ENCODE measurements at regions not wholly inside any gene's neighbourhood (a gene's known extent, or its start where the extent isn't known, plus 50 kb on each side); places are given as distances from the start of the nearest gene placed in this dataset.

DNA sequence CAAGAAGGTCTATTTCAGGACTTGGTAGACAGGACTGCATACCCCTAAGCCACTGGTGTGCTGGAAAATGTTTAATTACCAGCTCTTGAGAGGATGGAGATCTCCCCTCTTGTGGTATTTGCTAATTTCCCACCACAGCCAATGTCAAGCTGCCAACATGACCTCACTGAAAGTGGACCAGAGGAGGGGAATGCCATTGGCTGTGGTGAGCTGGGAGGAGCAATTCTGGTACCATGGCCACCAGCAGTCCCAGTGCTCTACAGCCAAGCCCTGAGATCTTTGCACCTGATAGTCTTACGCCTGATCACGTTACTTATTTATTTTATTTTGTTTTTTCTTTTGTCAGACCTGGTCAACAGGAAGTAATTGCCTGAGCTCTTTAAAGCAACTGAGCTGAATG lies 82.5 kb upstream of the BCL6 start:
- no peaks in the 10 kb centered on the region for H3K4me1 ChIP-seq (ENCODE audit: control insufficient read depth, insufficient read depth, low read length, poor library complexity, severe bottlenecking)
- 100% methylated on average over 2 of the region's 2 CpGs; no CpG with 5 or more reads in 1 of the 2 experiments for WGBS, 2 experiments (ENCODE audit: insufficient coverage in 2 of 2)
- no peaks in the 10 kb centered on the region for H3K9me3 ChIP-seq (ENCODE audit: control insufficient read depth, low read length)
- no peak overlapping the region for H3K27ac ChIP-seq (ENCODE audit: low read depth, low read length, severe bottlenecking)
- no peaks in the 10 kb centered on the region for H3K36me3 ChIP-seq (ENCODE audit: control insufficient read depth, insufficient read depth, low read length)
- no peak overlapping the region for H3K4me3 ChIP-seq (ENCODE audit: extremely low read depth, insufficient read depth, low read length, poor library complexity, severe bottlenecking)

DNA sequence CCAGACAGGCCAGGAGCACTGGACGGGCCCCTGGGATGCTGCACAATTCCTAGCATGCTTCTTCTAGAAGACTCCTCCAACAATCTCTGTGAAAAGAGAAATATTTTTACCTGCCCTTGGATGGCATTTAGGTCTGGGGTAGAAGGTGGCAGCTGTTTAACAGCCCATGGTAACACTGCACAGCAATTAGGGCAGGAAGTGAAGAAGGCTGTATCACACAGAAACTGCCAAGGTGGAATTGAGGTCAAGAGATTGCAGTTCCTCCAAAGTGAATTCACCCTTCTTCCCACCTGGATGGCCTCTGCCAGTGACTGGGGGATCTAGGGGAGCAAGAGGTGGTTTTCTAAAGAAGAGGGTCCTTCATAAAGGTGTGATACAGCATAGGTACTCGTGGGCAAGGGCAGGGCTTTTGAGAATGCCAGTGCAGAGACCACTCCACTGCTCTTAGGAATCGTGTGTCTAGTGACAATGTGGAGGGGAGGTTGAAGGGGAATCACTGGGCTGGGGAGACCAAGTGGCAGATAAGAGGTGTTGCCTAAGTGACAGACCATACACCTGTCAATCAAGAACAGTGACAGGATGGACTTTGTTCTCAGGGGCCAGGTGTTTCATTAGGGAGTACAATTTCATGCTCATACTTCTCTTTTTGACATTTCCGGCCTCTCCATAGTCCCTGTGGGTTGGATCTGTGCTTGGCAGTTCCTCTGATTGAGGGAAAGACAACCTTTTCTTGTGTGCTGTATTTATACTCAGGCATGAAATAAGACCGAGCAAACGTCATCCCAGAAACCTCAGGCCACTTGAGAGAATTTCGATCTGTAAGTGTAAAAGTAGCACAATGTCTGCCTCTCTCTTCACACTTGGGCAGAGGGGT lies 83.5 kb upstream of the BCL6 start:
- 78 to 93% methylated on average over 3 to 4 of the region's 7 CpGs for whole genome bisulfite sequencing, 2 experiments (ENCODE audit: insufficient coverage in 2 of 2)
- Histone ChIP-seq H3K36me3 (ENCODE audit: control insufficient read depth, insufficient read depth, low read length) (no peaks in the 10 kb centered on the region), H3K4me3 (ENCODE audit: extremely low read depth, insufficient read depth, low read length, poor library complexity, severe bottlenecking) (no peak overlapping the region), H3K4me1 (ENCODE audit: control insufficient read depth, insufficient read depth, low read length, poor library complexity, severe bottlenecking) (no peaks in the 10 kb centered on the region), H3K27ac (ENCODE audit: low read depth, low read length, severe bottlenecking) (no peak overlapping the region), H3K9me3 (ENCODE audit: control insufficient read depth, low read length) (no peaks in the 10 kb centered on the region)

DNA sequence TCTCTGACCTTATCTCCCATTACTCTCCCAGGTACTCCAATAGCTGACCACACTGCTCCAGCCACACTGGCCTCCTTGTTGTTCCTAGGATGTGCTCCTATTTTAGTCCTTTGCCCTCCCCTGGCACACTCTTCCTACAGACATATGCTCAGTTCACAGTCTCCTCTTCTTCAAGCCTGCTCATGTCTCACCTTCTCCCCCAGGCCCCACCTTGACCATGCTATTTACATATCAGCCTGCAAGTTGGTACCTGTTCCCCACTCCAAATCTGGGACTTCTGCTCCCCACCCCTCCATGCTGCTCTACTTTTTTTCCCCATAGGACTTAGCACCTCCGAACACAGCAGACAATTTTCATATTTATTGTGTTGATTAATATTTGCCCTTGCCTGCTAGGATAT lies 84.9 kb upstream of the BCL6 start:
- H3K27ac ChIP-seq (ENCODE audit: low read depth, low read length, severe bottlenecking): no peak overlapping the region
- H3K4me1 ChIP-seq (ENCODE audit: control insufficient read depth, insufficient read depth, low read length, poor library complexity, severe bottlenecking): no peaks in the 10 kb centered on the region
- H3K4me3 ChIP-seq (ENCODE audit: extremely low read depth, insufficient read depth, low read length, poor library complexity, severe bottlenecking): no peak overlapping the region
- H3K36me3 ChIP-seq (ENCODE audit: control insufficient read depth, insufficient read depth, low read length): no peaks in the 10 kb centered on the region
- no CpG with 5 or more reads among the region's 1 CpG for WGBS, 2 experiments (ENCODE audit: insufficient coverage in 2 of 2)
- H3K9me3 ChIP-seq (ENCODE audit: control insufficient read depth, low read length): no peaks in the 10 kb centered on the region

DNA sequence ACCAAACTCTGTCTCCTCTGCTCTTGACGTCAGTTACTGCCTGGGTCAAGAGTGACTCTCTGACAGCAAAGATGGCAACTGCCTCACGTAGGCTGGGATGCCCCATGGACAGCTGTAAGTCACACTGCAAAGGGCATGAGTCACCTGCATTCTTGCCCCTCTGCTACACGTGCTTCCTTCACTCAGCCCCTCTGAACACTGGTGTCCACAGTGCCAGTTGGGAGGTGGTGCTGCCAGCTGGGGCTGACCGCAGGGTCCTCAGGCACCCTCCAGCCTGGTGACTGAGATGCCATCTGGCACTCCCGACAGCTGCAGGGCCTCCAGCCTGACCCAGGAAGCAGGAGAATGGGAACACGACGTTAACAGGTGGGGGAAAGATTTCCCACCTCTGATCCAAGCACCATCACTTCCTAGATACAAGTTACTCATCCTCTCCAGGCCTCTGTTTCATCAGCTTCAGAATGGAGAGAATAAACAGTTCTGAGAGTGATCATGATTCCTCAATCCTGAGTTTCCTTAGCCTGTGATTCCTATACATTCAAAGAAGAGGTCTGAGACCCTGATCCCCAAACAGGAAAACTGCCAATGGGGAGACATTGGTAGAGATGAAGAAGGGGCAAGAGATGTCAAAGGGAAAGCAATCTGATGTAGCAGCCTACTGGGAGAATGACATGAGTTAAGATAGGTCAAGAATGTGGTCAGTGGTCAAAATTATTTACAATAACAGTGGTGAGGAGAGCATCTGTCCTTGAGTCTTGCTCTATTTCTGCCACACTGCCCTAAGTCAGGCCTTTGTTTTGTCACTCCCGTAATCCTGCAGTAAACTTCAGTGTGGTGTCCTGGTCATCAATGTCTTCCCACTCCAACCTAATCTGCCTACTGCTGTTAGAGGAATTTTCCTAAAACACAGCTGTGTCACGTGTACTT lies 86.1 kb upstream of the BCL6 start:
- Histone ChIP-seq H3K4me1 (ENCODE audit: control insufficient read depth, insufficient read depth, low read length, poor library complexity, severe bottlenecking) (no peaks in the 10 kb centered on the region), H3K9me3 (ENCODE audit: control insufficient read depth, low read length) (no peaks in the 10 kb centered on the region), H3K27ac (ENCODE audit: low read depth, low read length, severe bottlenecking) (no peak overlapping the region), H3K36me3 (ENCODE audit: control insufficient read depth, insufficient read depth, low read length) (no peaks in the 10 kb centered on the region), H3K4me3 (ENCODE audit: extremely low read depth, insufficient read depth, low read length, poor library complexity, severe bottlenecking) (no peak overlapping the region)
- WGBS, 2 experiments (ENCODE audit: insufficient coverage in 2 of 2): 80 to 89% methylated on average over 6 to 7 of the region's 9 CpGs

DNA sequence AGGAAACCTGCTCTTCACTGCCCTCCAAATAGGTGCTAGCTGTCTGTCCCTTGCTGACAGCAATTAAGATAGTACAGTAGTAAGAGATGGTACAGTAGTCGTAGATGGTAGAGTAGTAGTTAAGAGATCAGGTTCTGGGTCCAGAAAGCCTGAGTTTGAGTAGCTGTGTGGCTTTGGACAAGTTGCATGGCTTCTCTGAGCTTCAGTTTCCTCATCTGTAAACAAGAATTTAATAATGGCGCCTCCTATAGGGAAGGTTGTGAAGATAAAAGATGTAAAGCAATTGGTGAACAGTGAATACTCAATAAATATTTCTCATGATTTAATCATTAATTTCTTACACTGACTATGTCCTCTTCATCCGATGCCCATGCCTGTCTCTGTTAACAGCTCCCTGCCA lies 86.9 kb upstream of the BCL6 start:
- WGBS, 2 experiments (ENCODE audit: insufficient coverage in 2 of 2): 95 to 100% methylated on average over 2 of the region's 3 CpGs
- Histone ChIP-seq H3K4me1 (ENCODE audit: control insufficient read depth, insufficient read depth, low read length, poor library complexity, severe bottlenecking) (no peaks in the 10 kb centered on the region), H3K36me3 (ENCODE audit: control insufficient read depth, insufficient read depth, low read length) (no peaks in the 10 kb centered on the region), H3K27ac (ENCODE audit: low read depth, low read length, severe bottlenecking) (no peak overlapping the region), H3K4me3 (ENCODE audit: extremely low read depth, insufficient read depth, low read length, poor library complexity, severe bottlenecking) (no peak overlapping the region), H3K9me3 (ENCODE audit: control insufficient read depth, low read length) (no peaks in the 10 kb centered on the region)

DNA sequence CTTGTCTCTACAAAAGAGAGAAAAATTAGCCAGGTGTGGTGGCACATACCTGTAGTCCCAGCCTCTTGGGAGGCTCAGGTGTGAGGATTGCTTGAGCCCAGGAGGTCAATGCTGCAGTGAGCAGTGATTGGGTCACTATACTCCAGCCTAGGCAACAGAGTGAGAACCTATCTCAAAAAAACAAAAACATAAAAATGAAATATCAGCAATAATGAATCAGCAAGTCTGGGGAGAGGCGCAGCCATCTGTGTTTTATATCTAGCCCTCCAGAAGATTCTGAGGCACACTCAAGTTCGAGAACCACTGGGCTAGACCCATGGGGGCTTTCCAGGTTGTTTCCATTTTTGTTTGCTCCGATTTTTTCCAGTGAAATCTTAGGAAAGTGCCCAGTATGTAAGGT lies 88.1 kb upstream of the BCL6 start:
- Histone ChIP-seq H3K4me1 (ENCODE audit: control insufficient read depth, insufficient read depth, low read length, poor library complexity, severe bottlenecking) (no peaks in the 10 kb centered on the region), H3K27ac (ENCODE audit: low read depth, low read length, severe bottlenecking) (no peak overlapping the region), H3K4me3 (ENCODE audit: extremely low read depth, insufficient read depth, low read length, poor library complexity, severe bottlenecking) (no peak overlapping the region), H3K9me3 (ENCODE audit: control insufficient read depth, low read length) (no peaks in the 10 kb centered on the region), H3K36me3 (ENCODE audit: control insufficient read depth, insufficient read depth, low read length) (no peaks in the 10 kb centered on the region)
- WGBS, 2 experiments (ENCODE audit: insufficient coverage in 2 of 2): 90 to 95% methylated on average over 2 to 3 of the region's 3 CpGs

DNA sequence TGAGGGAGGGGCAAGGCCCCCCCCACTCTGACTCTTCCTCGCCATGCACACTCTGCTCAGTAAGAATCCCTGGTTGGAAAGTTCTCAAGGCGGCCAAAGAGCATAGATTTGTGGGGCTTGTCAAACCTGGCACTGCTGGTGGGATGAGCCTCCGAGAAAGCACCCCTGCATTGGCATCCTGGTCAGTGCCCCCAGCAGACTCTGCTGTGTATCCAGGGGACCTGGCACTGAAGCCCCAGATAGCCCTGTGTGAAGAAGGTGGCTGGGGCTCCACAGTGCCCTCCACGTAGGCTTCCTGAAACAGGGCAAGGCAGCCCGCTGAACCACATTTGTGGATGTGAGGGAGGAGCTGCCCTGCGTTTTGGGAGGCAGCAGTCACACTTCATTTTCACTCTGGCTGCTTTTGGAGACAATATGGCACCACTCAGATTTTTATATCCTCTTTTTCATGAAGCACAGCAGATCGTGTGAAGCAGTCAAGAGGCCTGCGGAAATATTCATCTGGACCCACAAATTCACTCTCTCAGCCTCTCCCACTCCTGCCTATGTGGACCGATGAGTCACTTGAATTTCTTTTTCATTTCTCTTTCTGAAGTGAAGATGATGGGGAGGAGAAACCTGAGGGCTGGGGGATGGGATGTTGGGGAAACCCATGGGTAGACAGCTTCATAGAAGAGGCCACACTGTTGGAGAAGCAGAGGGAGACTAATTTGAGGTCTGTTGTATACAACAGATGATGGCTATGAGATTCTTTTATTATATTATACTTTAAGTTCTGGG lies 88.7 kb upstream of the BCL6 start:
- Histone ChIP-seq H3K36me3 (ENCODE audit: control insufficient read depth, insufficient read depth, low read length) (no peaks in the 10 kb centered on the region), H3K4me3 (ENCODE audit: extremely low read depth, insufficient read depth, low read length, poor library complexity, severe bottlenecking) (no peak overlapping the region), H3K9me3 (ENCODE audit: control insufficient read depth, low read length) (no peaks in the 10 kb centered on the region), H3K27ac (ENCODE audit: low read depth, low read length, severe bottlenecking) (no peak overlapping the region), H3K4me1 (ENCODE audit: control insufficient read depth, insufficient read depth, low read length, poor library complexity, severe bottlenecking) (no peaks in the 10 kb centered on the region)
- WGBS, 2 experiments (ENCODE audit: insufficient coverage in 2 of 2): 77 to 94% methylated on average over 5 of the region's 9 CpGs

DNA sequence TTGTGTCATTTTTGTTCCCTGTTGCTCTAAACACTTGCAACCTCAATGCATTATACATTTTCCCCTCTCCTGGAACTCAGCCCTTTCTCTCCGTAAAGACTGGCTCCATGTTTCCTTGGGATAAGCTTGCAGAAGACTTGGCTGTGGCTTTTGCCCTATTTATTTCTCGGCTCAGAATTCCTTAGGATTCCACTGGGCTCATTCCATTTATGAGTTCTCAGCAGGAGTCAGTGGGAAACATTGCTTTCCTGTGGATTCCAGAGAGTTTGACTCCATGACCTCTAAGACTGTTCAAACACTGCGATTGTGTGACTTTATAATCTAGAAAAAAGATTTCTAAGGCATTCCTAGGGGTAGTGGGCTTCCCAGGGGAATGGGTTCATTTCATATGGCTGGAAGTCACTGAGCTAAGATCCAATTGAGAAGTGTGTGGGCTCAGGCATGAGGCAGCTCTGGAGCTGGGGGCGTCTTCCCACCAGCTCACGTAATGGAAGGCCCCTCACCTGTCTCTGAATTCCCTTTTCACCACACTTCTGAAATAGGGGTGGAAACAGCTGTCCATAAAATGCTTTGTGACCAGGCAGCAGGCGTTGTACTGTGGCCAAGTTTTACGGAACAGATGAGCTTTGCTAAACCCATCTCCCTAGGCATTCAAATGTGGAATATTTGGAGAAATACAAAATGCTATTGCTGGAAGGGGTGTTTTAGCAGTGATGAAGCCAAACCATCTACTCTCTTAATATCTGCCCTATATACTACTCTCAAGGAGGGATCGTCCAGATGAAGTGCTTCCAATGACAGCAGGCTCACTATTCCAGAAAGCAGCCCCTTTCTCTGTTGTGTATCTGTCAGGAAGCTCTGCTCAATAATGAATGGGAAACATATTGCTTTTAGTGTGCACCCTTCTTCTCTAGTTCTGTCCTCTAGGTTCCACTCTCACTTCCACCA lies 91.8 kb upstream of the BCL6 start:
- Histone ChIP-seq H3K4me1 (ENCODE audit: control insufficient read depth, insufficient read depth, low read length, poor library complexity, severe bottlenecking) (peaks cover 3% of the 10 kb centered on the region), H3K9me3 (ENCODE audit: control insufficient read depth, low read length) (no peaks in the 10 kb centered on the region), H3K27ac (ENCODE audit: low read depth, low read length, severe bottlenecking) (no peak overlapping the region), H3K36me3 (ENCODE audit: control insufficient read depth, insufficient read depth, low read length) (no peaks in the 10 kb centered on the region), H3K4me3 (ENCODE audit: extremely low read depth, insufficient read depth, low read length, poor library complexity, severe bottlenecking) (no peak overlapping the region)
- 82 to 84% methylated on average over 4 to 5 of the region's 8 CpGs for WGBS, 2 experiments (ENCODE audit: insufficient coverage in 2 of 2)

DNA sequence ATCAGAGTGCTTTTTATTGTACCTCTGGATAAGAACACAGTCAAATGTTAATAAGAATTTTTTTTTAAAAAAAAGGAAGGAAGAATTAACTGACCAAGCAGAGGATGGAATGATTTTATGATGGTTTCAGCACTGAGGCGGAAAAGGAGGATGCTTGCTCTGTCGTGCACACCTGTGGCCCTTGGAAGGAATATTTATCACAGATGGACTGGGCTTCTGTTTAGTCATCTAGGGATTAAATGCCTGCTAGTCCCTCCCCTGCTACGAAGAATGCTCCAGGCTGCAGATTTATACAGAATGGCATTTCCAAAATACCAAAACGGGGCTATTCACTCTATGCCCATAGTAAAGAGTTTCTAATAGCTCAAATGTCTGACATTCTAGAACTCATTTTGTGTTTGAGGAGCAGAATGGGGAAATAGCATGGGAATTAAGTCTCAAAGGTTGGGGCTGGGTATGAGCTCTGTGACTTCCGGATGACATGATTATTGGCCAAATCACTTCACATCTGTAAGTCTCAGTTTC lies 92.8 kb upstream of the BCL6 start:
- no peaks in the 10 kb centered on the region for H3K36me3 ChIP-seq (ENCODE audit: control insufficient read depth, insufficient read depth, low read length)

More for the DNA sequence above, 92.8 kb upstream of the BCL6 start:
- WGBS, 2 experiments (ENCODE audit: insufficient coverage in 2 of 2): 91 to 96% methylated on average over 3 of the region's 5 CpGs
- H3K9me3 ChIP-seq (ENCODE audit: control insufficient read depth, low read length): no peaks in the 10 kb centered on the region
- H3K27ac ChIP-seq (ENCODE audit: low read depth, low read length, severe bottlenecking): no peak overlapping the region
- peaks cover 3% of the 10 kb centered on the region for H3K4me1 ChIP-seq (ENCODE audit: control insufficient read depth, insufficient read depth, low read length, poor library complexity, severe bottlenecking)
- no peak overlapping the region for H3K4me3 ChIP-seq (ENCODE audit: extremely low read depth, insufficient read depth, low read length, poor library complexity, severe bottlenecking)
